ENCODE measurements at regions not wholly inside any gene's neighbourhood (a gene's known extent, or its start where the extent isn't known, plus 50 kb on each side); places are given as distances from the start of the nearest gene placed in this dataset.

- TF ChIP-seq, protein P1, sequence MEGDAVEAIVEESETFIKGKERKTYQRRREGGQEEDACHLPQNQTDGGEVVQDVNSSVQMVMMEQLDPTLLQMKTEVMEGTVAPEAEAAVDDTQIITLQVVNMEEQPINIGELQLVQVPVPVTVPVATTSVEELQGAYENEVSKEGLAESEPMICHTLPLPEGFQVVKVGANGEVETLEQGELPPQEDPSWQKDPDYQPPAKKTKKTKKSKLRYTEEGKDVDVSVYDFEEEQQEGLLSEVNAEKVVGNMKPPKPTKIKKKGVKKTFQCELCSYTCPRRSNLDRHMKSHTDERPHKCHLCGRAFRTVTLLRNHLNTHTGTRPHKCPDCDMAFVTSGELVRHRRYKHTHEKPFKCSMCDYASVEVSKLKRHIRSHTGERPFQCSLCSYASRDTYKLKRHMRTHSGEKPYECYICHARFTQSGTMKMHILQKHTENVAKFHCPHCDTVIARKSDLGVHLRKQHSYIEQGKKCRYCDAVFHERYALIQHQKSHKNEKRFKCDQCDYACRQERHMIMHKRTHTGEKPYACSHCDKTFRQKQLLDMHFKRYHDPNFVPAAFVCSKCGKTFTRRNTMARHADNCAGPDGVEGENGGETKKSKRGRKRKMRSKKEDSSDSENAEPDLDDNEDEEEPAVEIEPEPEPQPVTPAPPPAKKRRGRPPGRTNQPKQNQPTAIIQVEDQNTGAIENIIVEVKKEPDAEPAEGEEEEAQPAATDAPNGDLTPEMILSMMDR (IDR thresholded peaks at IDR 0.05; ENCODE audit: low read depth, low read length) = no peak
- TF ChIP-seq POLR2A (IDR thresholded peaks at IDR 0.05; ENCODE audit: extremely low read depth, insufficient read length) = no peak
Observed at GRCh38 chr22:44384563-44385295, 72.0 kb upstream of the SHISAL1 start.
